SK-N-SH treated with all-trans-retinoic acid at 6 μM for 48 hours (cell line): ENCODE measurements at regions not wholly inside any gene's neighbourhood (a gene's known extent, or its start where the extent isn't known, plus 50 kb on each side); places are given as distances from the start of the nearest gene placed in this dataset.

ENCODE experiments used
- ARNTL ChIP-seq: fragments of 450-650 bp; formaldehyde crosslinking; IDR thresholded peaks from 2 replicates; pipeline ENCODE4 v1.5.0; 2020; ENCODE audit warnings: low read depth, mild to moderate bottlenecking, moderate library complexity, borderline replicate concordance
- BACH2 ChIP-seq: fragments of 250-450 bp; sonication (Bioruptor Pico); IDR thresholded peaks from 2 replicates; pipeline ENCODE4 v1.9.0; 2021; ENCODE audit warnings: mild to moderate bottlenecking, borderline replicate concordance
- CSDC2 ChIP-seq: fragments of 250-450 bp; sonication (Bioruptor Pico); IDR thresholded peaks from 2 replicates; pipeline ENCODE4 v1.5.0; 2020; ENCODE audit warnings: mild to moderate bottlenecking, moderate library complexity
- PPARA ChIP-seq: fragments of 250-450 bp; sonication (Bioruptor Pico); IDR thresholded peaks from 2 replicates; pipeline ENCODE4 v1.5.0; 2020; ENCODE audit warnings: mild to moderate bottlenecking, borderline replicate concordance
- SNAI2 ChIP-seq: fragments of 250-450 bp; sonication (Bioruptor Pico); IDR thresholded peaks from 2 replicates; pipeline ENCODE4 v1.5.0; 2020; ENCODE audit warnings: mild to moderate bottlenecking, moderate library complexity
- TOX ChIP-seq: fragments of 250-450 bp; sonication (Bioruptor Pico); IDR thresholded peaks from 2 replicates; pipeline ENCODE4 v1.8.0; 2021; ENCODE audit warnings: mild to moderate bottlenecking, moderate library complexity, borderline replicate concordance
- ZC3H10 ChIP-seq: fragments of 250-450 bp; sonication (Bioruptor Pico); IDR thresholded peaks from 2 replicates; pipeline ENCODE4 v1.5.1; 2021; ENCODE audit warnings: mild to moderate bottlenecking, moderate library complexity
- ZFP3 ChIP-seq: fragments of 250-450 bp; sonication (Bioruptor Pico); IDR thresholded peaks from 2 replicates; pipeline ENCODE4 v1.5.0; 2020; ENCODE audit warnings: mild to moderate bottlenecking, moderate library complexity
- ZNF70 ChIP-seq: fragments of 450-650 bp; formaldehyde crosslinking; IDR thresholded peaks from 2 replicates; pipeline ENCODE4 v1.5.0; 2020; ENCODE audit warnings: mild to moderate bottlenecking, moderate library complexity
- ZNF8 ChIP-seq: fragments of 450-650 bp; formaldehyde crosslinking; IDR thresholded peaks from 2 replicates; pipeline ENCODE4 v1.5.0; 2020; ENCODE audit warnings: mild to moderate bottlenecking, moderate library complexity
- TF ChIP-seq, protein P1 (sequence below): fragments of 250-450 bp; sonication (Bioruptor Pico); IDR thresholded peaks from 2 replicates; pipeline ENCODE4 v1.8.0; 2021; ENCODE audit warnings: low read depth, mild to moderate bottlenecking, moderate library complexity, borderline replicate concordance
- TF ChIP-seq, protein P2 (sequence below): fragments of 250-450 bp; sonication (Bioruptor Pico); IDR thresholded peaks from 2 replicates; pipeline ENCODE4 v1.8.0; 2020; ENCODE audit warnings: mild to moderate bottlenecking, moderate library complexity, borderline replicate concordance

DNA sequence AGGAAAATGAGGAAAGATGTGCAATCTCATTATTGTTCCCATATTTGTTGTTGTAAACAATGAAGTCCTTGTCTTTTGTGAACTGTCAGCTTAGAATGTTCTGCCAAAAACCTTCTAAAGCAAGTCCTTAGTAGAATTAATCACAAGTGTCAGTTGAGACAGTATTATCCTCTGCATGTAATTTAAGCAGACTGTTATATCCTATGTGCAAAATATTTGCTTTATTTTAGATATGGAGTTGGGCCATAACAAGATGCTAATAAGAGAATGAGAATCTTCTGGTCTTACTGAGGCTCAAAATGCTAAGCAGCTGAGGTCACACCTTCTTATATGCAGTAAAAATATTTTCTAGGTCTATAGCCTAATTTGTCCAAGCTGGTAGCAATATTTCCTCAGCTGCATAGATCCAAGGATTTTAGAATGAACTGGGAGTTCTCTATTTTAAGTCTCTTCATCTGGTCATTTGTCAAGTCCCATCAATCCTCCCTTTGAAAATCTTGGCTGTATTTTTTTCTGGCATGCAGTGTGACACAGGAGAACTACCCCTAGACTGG lies 222.3 kb upstream of the NAV3 start:
- TF ChIP-seq PPARA (CRISPR knock-in tag) (no peak), ZFP3 (CRISPR knock-in tag) (no peak), ZNF70 (CRISPR knock-in tag) (no peak), CSDC2 (CRISPR knock-in tag) (no peak), BACH2 (CRISPR knock-in tag) (no peak), SNAI2 (no peak), ZC3H10 (no peak), ARNTL (CRISPR knock-in tag) (no peak), TOX (CRISPR knock-in tag) (no peak), ZNF8 (CRISPR knock-in tag) (no peak)
- TF ChIP-seq, protein P1, sequence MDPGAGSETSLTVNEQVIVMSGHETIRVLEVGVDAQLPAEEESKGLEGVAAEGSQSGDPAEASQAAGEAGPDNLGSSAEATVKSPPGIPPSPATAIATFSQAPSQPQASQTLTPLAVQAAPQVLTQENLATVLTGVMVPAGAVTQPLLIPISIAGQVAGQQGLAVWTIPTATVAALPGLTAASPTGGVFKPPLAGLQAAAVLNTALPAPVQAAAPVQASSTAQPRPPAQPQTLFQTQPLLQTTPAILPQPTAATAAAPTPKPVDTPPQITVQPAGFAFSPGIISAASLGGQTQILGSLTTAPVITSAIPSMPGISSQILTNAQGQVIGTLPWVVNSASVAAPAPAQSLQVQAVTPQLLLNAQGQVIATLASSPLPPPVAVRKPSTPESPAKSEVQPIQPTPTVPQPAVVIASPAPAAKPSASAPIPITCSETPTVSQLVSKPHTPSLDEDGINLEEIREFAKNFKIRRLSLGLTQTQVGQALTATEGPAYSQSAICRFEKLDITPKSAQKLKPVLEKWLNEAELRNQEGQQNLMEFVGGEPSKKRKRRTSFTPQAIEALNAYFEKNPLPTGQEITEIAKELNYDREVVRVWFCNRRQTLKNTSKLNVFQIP (CRISPR knock-in tag), result no peak
- TF ChIP-seq, protein P2, sequence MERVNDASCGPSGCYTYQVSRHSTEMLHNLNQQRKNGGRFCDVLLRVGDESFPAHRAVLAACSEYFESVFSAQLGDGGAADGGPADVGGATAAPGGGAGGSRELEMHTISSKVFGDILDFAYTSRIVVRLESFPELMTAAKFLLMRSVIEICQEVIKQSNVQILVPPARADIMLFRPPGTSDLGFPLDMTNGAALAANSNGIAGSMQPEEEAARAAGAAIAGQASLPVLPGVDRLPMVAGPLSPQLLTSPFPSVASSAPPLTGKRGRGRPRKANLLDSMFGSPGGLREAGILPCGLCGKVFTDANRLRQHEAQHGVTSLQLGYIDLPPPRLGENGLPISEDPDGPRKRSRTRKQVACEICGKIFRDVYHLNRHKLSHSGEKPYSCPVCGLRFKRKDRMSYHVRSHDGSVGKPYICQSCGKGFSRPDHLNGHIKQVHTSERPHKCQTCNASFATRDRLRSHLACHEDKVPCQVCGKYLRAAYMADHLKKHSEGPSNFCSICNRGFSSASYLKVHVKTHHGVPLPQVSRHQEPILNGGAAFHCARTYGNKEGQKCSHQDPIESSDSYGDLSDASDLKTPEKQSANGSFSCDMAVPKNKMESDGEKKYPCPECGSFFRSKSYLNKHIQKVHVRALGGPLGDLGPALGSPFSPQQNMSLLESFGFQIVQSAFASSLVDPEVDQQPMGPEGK (CRISPR knock-in tag), result no peak
